HEK293 (cell line): ENCODE measurements at regions not wholly inside any gene's neighbourhood (a gene's known extent, or its start where the extent isn't known, plus 50 kb on each side); places are given as distances from the start of the nearest gene placed in this dataset.

Source experiments
- CTCF ChIA-PET: fragments of 350-600 bp; formaldehyde crosslinking; extraction: SDS; loops from one replicate; lab custom pipeline; 2021; ENCODE audit warnings: antibody characterized with exemption; lab: Yijun Ruan, JAX
- POLR2A ChIA-PET: fragments of 300-600 bp; formaldehyde crosslinking; extraction: SDS; loops from one replicate; lab custom pipeline; 2020; ENCODE audit warnings: antibody characterized with exemption, inconsistent platforms; lab: Yijun Ruan, JAX
- H3K27ac ChIP-seq: fragments of 200-500 bp; sonication (Bioruptor generic); 2 replicates; pipeline ENCODE4 v1.5.1; 2014; ENCODE audit warnings: low read depth, low read length, control low read depth, inconsistent platforms; ENCODE audit errors: extremely low read depth
- H3K36me3 ChIP-seq, 2 experiments: fragments of 200-500 bp in 1 of 2; sonication (Bioruptor generic) in 1 of 2; 1 replicate in 1 of 2; 2 replicates in 1 of 2; pipeline ENCODE4 v1.5.1; 2014 to 2017; ENCODE audit warnings: inconsistent platforms in 2 of 2, low read length in 2 of 2; ENCODE audit not compliant: control insufficient read depth in 2 of 2, insufficient read depth in 1 of 2
- H3K4me1 ChIP-seq: fragments of 200-500 bp; sonication (Bioruptor generic); 2 replicates; pipeline ENCODE4 v1.5.1; 2014; ENCODE audit warnings: mild to moderate bottlenecking, low read length, inconsistent platforms; ENCODE audit not compliant: control insufficient read depth, insufficient read depth
- H3K4me3 ChIP-seq: 2 replicates; pipeline ENCODE4 v1.5.1; 2011; ENCODE audit warnings: low read depth, mild to moderate bottlenecking, control low read depth, low read length, moderate library complexity
- H3K9me3 ChIP-seq: fragments of 200-500 bp; sonication (Bioruptor generic); 2 replicates; pipeline ENCODE4 v1.5.1; 2014; ENCODE audit warnings: low read depth, low read length, inconsistent platforms; ENCODE audit not compliant: control insufficient read depth, insufficient read depth
- GFI1B ChIP-seq: fragments of 450-650 bp; formaldehyde crosslinking; IDR thresholded peaks from 2 replicates; pipeline ENCODE4 v1.5.1; 2016; ENCODE audit warnings: missing biosample characterization, missing genetic modification characterization
- GLI2 ChIP-seq: fragments of 450-650 bp; formaldehyde crosslinking; IDR thresholded peaks from 2 replicates; pipeline ENCODE4; 2017; ENCODE audit warnings: missing biosample characterization, missing genetic modification characterization, low read depth, borderline replicate concordance
- HOXA7 ChIP-seq: sonication (generic); formaldehyde crosslinking; IDR thresholded peaks from 2 replicates; pipeline ENCODE4 v1.8.1; 2022; ENCODE audit warnings: missing genetic modification reagents, borderline replicate concordance
- KLF9 ChIP-seq: fragments of 450-650 bp; formaldehyde crosslinking; IDR thresholded peaks from 2 replicates; pipeline ENCODE4 v1.5.1; 2016; ENCODE audit warnings: missing biosample characterization, missing genetic modification characterization, low read depth
- REPIN1 ChIP-seq: fragments of 450-650 bp; formaldehyde crosslinking; IDR thresholded peaks from 2 replicates; pipeline ENCODE4 v1.5.1; 2017; ENCODE audit warnings: missing biosample characterization, missing genetic modification characterization, low read depth
- SP7 ChIP-seq: fragments of 450-650 bp; formaldehyde crosslinking; IDR thresholded peaks from 2 replicates; pipeline ENCODE4 v1.5.1; 2016; ENCODE audit warnings: missing biosample characterization, missing genetic modification characterization
- ZBTB48 ChIP-seq: fragments of 450-650 bp; formaldehyde crosslinking; IDR thresholded peaks from 2 replicates; pipeline ENCODE4 v1.5.1; 2016; ENCODE audit warnings: missing biosample characterization, missing genetic modification characterization
- ZFHX2 ChIP-seq: fragments of 450-650 bp; formaldehyde crosslinking; conservative IDR thresholded peaks from 2 replicates; pipeline ENCODE4 v1.5.1; 2016; ENCODE audit warnings: missing biosample characterization, missing genetic modification characterization
- ZNF133 ChIP-seq: fragments of 450-650 bp; formaldehyde crosslinking; IDR thresholded peaks from 2 replicates; pipeline ENCODE4 v1.5.1; 2016; ENCODE audit warnings: missing biosample characterization, missing genetic modification characterization
- ZNF146 ChIP-seq: fragments of 450-650 bp; formaldehyde crosslinking; IDR thresholded peaks from 2 replicates; pipeline ENCODE4 v1.5.1; 2016; ENCODE audit warnings: missing biosample characterization, missing genetic modification characterization
- ZNF148 ChIP-seq: fragments of 450-650 bp; formaldehyde crosslinking; IDR thresholded peaks from 2 replicates; pipeline ENCODE4 v1.5.0; 2017; ENCODE audit warnings: missing biosample characterization, missing genetic modification characterization, borderline replicate concordance
- ZNF155 ChIP-seq: fragments of 450-650 bp; formaldehyde crosslinking; IDR thresholded peaks from 2 replicates; pipeline ENCODE4 v1.5.1; 2016; ENCODE audit warnings: missing biosample characterization, missing genetic modification characterization
- ZNF19 ChIP-seq: fragments of 450-650 bp; formaldehyde crosslinking; IDR thresholded peaks from 2 replicates; pipeline ENCODE4; 2016; ENCODE audit warnings: missing biosample characterization, missing genetic modification characterization, low read depth
- ZNF324 ChIP-seq: fragments of 450-650 bp; formaldehyde crosslinking; IDR thresholded peaks from 2 replicates; pipeline ENCODE4 v1.5.1; 2016; ENCODE audit warnings: missing biosample characterization, missing genetic modification characterization
- ZNF521 ChIP-seq: fragments of 450-650 bp; formaldehyde crosslinking; IDR thresholded peaks from 2 replicates; pipeline ENCODE4 v1.5.1; 2017; ENCODE audit warnings: missing biosample characterization, mild to moderate bottlenecking, missing genetic modification characterization
- ZNF544 ChIP-seq: fragments of 450-650 bp; formaldehyde crosslinking; IDR thresholded peaks from 2 replicates; pipeline ENCODE4 v1.5.0; 2017; ENCODE audit warnings: missing biosample characterization, missing genetic modification characterization
- ZNF549 ChIP-seq: fragments of 450-650 bp; IDR thresholded peaks from 2 replicates; pipeline ENCODE4 v1.5.1; 2018; ENCODE audit warnings: missing biosample characterization, missing genetic modification characterization, mild to moderate bottlenecking, inconsistent platforms, moderate library complexity
- ZNF561 ChIP-seq: fragments of 450-650 bp; IDR thresholded peaks from 2 replicates; pipeline ENCODE4 v1.5.1; 2018; ENCODE audit warnings: missing biosample characterization, missing genetic modification characterization, borderline replicate concordance
- ZNF777 ChIP-seq: fragments of 450-650 bp; formaldehyde crosslinking; IDR thresholded peaks from 2 replicates; pipeline ENCODE4 v1.5.1; 2017; ENCODE audit warnings: missing biosample characterization, missing genetic modification characterization, borderline replicate concordance
- ZSCAN23 ChIP-seq: fragments of 450-650 bp; formaldehyde crosslinking; IDR thresholded peaks from 2 replicates; pipeline ENCODE4 v1.5.1; 2016; ENCODE audit warnings: missing biosample characterization, missing genetic modification characterization
- TF ChIP-seq, protein P1 (sequence below): sonication (generic); formaldehyde crosslinking; IDR thresholded peaks from 2 replicates; pipeline ENCODE4 v1.8.1; 2022; ENCODE audit warnings: mild to moderate bottlenecking, moderate library complexity, missing genetic modification reagents
- TF ChIP-seq, protein P2 (sequence below): fragments of 450-650 bp; formaldehyde crosslinking; IDR thresholded peaks from 2 replicates; pipeline ENCODE4 v1.5.1; 2017; ENCODE audit warnings: missing biosample characterization, missing genetic modification characterization
- TF ChIP-seq, protein P3 (sequence below): fragments of 450-650 bp; IDR thresholded peaks from 2 replicates; pipeline ENCODE4 v1.5.1; 2018; ENCODE audit warnings: missing biosample characterization, mild to moderate bottlenecking, missing genetic modification characterization
- TF ChIP-seq, protein P4 (sequence below): fragments of 450-650 bp; formaldehyde crosslinking; conservative IDR thresholded peaks from 2 replicates; pipeline ENCODE4 v1.5.1; 2016; ENCODE audit warnings: low read depth, missing biosample characterization, missing genetic modification characterization

GRCh38 chr3:117903226-117903625 lies 1131.4 kb downstream of the IGSF11 start:
- H3K4me1 ChIP-seq = no peaks in the 10 kb centered on the region
- no peak overlapping the region for H3K4me3 ChIP-seq
- no peak overlapping the region for H3K27ac ChIP-seq
- TF ChIP-seq GFI1B (tag by site-specific recombination) (no peak), HOXA7 (CRISPR knock-in tag) (no peak), REPIN1 (tag by site-specific recombination) (no peak), ZBTB48 (no peak), ZNF19 (tag by site-specific recombination) (no peak), ZNF148 (tag by site-specific recombination) (no peak), ZNF324 (tag by site-specific recombination) (no peak)
- POLR2A ChIA-PET = no interaction called here
- CTCF ChIA-PET = no interaction called here
- no peaks in the 10 kb centered on the region for H3K36me3 ChIP-seq
- H3K9me3 ChIP-seq = no peaks in the 10 kb centered on the region

DNA sequence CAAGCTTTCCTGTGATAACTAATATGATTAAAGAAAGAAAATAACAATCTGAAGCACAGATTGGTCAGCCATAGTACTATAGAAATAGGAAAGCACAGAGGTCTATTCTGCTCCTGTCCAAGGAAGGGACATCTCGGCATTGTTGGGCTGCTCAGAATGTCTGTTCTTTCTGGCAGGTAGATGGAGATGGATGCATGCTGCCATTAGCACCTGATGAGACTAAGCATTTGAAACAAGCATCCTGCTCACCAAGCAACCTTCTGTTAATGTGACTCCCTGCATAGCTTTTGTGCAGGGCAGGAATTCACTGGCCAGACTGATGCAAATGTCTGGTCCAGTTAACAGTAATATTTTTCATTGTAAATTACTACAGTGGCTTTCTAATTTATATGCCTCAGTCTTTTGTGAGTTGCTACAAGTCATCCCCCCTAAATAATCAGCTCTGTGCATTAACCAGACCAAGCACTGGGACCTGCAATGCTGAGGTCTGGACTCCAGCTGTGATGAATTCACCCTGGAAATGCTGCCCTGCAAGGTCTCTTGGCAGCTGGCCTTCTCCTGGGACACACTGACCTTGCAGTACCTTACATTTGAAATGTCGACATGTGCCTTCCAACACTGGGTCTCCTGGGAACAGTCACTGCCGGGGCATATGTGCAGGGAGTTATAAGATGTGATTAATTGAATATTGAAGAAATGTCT lies 1123.7 kb downstream of the IGSF11 start:
- H3K9me3 ChIP-seq = no peaks in the 10 kb centered on the region
- ChIA-PET POLR2A (no interaction called here), CTCF (no interaction called here)
- H3K4me1 ChIP-seq = no peaks in the 10 kb centered on the region
- TF ChIP-seq ZNF561 (tag by site-specific recombination) (no peak), ZNF155 (tag by site-specific recombination) (no peak), ZNF777 (tag by site-specific recombination) (no peak), ZNF133 (no peak), GLI2 (tag by site-specific recombination) (no peak), ZNF521 (tag by site-specific recombination) (no peak), ZFHX2 (no peak), ZSCAN23 (tag by site-specific recombination) (no peak), KLF9 (no peak), ZNF544 (no peak), ZNF549 (tag by site-specific recombination) (no peak), SP7 (tag by site-specific recombination) (no peak), ZNF146 (tag by site-specific recombination) (no peak)
- TF ChIP-seq, protein P1, sequence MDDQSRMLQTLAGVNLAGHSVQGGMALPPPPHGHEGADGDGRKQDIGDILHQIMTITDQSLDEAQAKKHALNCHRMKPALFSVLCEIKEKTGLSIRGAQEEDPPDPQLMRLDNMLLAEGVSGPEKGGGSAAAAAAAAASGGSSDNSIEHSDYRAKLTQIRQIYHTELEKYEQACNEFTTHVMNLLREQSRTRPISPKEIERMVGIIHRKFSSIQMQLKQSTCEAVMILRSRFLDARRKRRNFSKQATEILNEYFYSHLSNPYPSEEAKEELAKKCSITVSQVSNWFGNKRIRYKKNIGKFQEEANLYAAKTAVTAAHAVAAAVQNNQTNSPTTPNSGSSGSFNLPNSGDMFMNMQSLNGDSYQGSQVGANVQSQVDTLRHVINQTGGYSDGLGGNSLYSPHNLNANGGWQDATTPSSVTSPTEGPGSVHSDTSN = no peak
- TF ChIP-seq, protein P2, sequence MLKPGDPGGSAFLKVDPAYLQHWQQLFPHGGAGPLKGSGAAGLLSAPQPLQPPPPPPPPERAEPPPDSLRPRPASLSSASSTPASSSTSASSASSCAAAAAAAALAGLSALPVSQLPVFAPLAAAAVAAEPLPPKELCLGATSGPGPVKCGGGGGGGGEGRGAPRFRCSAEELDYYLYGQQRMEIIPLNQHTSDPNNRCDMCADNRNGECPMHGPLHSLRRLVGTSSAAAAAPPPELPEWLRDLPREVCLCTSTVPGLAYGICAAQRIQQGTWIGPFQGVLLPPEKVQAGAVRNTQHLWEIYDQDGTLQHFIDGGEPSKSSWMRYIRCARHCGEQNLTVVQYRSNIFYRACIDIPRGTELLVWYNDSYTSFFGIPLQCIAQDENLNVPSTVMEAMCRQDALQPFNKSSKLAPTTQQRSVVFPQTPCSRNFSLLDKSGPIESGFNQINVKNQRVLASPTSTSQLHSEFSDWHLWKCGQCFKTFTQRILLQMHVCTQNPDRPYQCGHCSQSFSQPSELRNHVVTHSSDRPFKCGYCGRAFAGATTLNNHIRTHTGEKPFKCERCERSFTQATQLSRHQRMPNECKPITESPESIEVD (tag by site-specific recombination) = no peak
- TF ChIP-seq, protein P3, sequence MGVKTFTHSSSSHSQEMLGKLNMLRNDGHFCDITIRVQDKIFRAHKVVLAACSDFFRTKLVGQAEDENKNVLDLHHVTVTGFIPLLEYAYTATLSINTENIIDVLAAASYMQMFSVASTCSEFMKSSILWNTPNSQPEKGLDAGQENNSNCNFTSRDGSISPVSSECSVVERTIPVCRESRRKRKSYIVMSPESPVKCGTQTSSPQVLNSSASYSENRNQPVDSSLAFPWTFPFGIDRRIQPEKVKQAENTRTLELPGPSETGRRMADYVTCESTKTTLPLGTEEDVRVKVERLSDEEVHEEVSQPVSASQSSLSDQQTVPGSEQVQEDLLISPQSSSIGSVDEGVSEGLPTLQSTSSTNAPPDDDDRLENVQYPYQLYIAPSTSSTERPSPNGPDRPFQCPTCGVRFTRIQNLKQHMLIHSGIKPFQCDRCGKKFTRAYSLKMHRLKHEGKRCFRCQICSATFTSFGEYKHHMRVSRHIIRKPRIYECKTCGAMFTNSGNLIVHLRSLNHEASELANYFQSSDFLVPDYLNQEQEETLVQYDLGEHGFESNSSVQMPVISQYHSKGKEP = no peak
- TF ChIP-seq, protein P4, sequence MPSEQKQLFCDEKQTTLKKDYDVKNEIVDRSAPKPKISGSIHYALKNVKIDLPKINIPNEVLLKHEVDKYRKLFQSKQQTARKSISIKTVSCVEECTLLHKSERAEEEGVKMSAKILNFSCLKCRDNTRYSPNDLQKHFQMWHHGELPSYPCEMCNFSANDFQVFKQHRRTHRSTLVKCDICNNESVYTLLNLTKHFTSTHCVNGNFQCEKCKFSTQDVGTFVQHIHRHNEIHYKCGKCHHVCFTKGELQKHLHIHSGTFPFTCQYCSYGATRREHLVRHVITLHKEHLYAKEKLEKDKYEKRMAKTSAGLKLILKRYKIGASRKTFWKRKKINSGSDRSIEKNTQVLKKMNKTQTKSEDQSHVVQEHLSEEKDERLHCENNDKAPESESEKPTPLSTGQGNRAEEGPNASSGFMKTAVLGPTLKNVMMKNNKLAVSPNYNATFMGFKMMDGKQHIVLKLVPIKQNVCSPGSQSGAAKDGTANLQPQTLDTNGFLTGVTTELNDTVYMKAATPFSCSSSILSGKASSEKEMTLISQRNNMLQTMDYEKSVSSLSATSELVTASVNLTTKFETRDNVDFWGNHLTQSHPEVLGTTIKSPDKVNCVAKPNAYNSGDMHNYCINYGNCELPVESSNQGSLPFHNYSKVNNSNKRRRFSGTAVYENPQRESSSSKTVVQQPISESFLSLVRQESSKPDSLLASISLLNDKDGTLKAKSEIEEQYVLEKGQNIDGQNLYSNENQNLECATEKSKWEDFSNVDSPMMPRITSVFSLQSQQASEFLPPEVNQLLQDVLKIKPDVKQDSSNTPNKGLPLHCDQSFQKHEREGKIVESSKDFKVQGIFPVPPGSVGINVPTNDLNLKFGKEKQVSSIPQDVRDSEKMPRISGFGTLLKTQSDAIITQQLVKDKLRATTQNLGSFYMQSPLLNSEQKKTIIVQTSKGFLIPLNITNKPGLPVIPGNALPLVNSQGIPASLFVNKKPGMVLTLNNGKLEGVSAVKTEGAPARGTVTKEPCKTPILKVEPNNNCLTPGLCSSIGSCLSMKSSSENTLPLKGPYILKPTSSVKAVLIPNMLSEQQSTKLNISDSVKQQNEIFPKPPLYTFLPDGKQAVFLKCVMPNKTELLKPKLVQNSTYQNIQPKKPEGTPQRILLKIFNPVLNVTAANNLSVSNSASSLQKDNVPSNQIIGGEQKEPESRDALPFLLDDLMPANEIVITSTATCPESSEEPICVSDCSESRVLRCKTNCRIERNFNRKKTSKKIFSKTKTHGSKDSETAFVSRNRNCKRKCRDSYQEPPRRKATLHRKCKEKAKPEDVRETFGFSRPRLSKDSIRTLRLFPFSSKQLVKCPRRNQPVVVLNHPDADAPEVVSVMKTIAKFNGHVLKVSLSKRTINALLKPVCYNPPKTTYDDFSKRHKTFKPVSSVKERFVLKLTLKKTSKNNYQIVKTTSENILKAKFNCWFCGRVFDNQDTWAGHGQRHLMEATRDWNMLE (tag by site-specific recombination) = no peak
- H3K27ac ChIP-seq = no peak overlapping the region
- H3K4me3 ChIP-seq = no peak overlapping the region
- no peaks in the 10 kb centered on the region for H3K36me3 ChIP-seq
